OCI-LY7 (cell line): ENCODE measurements at regions not wholly inside any gene's neighbourhood (a gene's known extent, or its start where the extent isn't known, plus 50 kb on each side); places are given as distances from the start of the nearest gene placed in this dataset.

Experiments
- BruUV-seq: library from RNA; stranded (reverse); fragments of 400-500 nt; replicated peaks from 2 replicates; lab custom pipeline; 2021; lab: Mats Ljungman, UMichigan
- CTCF ChIA-PET: fragments of 300-600 bp; sonication (Branson Sonifier 250); formaldehyde crosslinking; loops from one replicate; lab custom pipeline; 2022; ENCODE audit warnings: antibody characterized with exemption; ENCODE audit not compliant: unreplicated experiment; lab: Charles Lee
- POLR2A ChIA-PET: fragments of 300-600 bp; sonication (Branson Sonifier 250); formaldehyde crosslinking; loops from one replicate; lab custom pipeline; 2022; ENCODE audit warnings: antibody characterized with exemption; lab: Charles Lee
- DNase-seq: peaks from one replicate; pipeline ENCODE4 v3.0.0-alpha.2; 2015; ENCODE audit warnings: low spot score
- H2AFZ ChIP-seq: fragments of 200-600 bp; sonication (generic), shearing (Covaris generic); 2 replicates; pipeline ENCODE4 v1.6.1; 2014; ENCODE audit warnings: mild to moderate bottlenecking, antibody characterized with exemption, low read length, moderate library complexity
- H3K27ac ChIP-seq: fragments of 200-600 bp; sonication (generic); 2 replicates; pipeline ENCODE4 v1.5.1; 2014; ENCODE audit warnings: mixed run types, low read depth, mild to moderate bottlenecking, moderate library complexity, low read length, inconsistent platforms; ENCODE audit not compliant: poor library complexity, severe bottlenecking
- H3K36me3 ChIP-seq: fragments of 200-600 bp; sonication (generic); 2 replicates; pipeline ENCODE4 v1.6.1; 2014; ENCODE audit warnings: mild to moderate bottlenecking, antibody characterized with exemption, low read length, moderate library complexity, mixed read lengths; ENCODE audit not compliant: insufficient read depth
- H3K4me1 ChIP-seq: fragments of 200-600 bp; sonication (generic); 2 replicates; pipeline ENCODE4 v1.5.1; 2014; ENCODE audit warnings: mild to moderate bottlenecking, low read length; ENCODE audit not compliant: insufficient read depth, poor library complexity, severe bottlenecking
- H3K4me2 ChIP-seq: fragments of 200-600 bp; sonication (generic); 2 replicates; pipeline ENCODE4 v1.6.1; 2014; ENCODE audit warnings: mild to moderate bottlenecking, low read length
- H3K4me3 ChIP-seq: fragments of 200-600 bp; sonication (generic); 2 replicates; pipeline ENCODE4 v1.5.1; 2014; ENCODE audit warnings: mild to moderate bottlenecking, low read depth, low read length; ENCODE audit not compliant: poor library complexity, severe bottlenecking
- H3K79me2 ChIP-seq: fragments of 200-600 bp; sonication (generic); 2 replicates; pipeline ENCODE4 v1.6.1; 2016; ENCODE audit warnings: low read depth, mild to moderate bottlenecking, low read length, moderate library complexity, mixed read lengths; ENCODE audit not compliant: insufficient read depth
- H3K9me2 ChIP-seq: fragments of 200-600 bp; sonication (generic); 2 replicates; pipeline ENCODE4 v1.6.1; 2016; ENCODE audit warnings: mild to moderate bottlenecking, low read length, mixed read lengths; ENCODE audit not compliant: insufficient read depth
- H3K9me3 ChIP-seq: fragments of 200-600 bp; sonication (generic); 2 replicates; pipeline ENCODE4 v1.6.1; 2014; ENCODE audit warnings: mild to moderate bottlenecking, mixed run types, low read length, mixed read lengths
- H4K20me1 ChIP-seq: fragments of 200-600 bp; sonication (generic); 2 replicates; pipeline ENCODE4 v1.6.1; 2014; ENCODE audit warnings: mild to moderate bottlenecking, antibody characterized with exemption, low read length, moderate library complexity, mixed read lengths; ENCODE audit not compliant: insufficient read depth
- EZH2phosphoT487 ChIP-seq: fragments of 200-600 bp; sonication (generic); IDR thresholded peaks from 2 replicates; pipeline ENCODE4 v1.6.1; 2018; ENCODE audit warnings: low read depth, borderline replicate concordance, mild to moderate bottlenecking, mixed run types, antibody characterized with exemption, low read length, moderate library complexity, mixed read lengths
- intact Hi-C: fragments of 100-400 bp; cut with micrococcal nuclease; formaldehyde crosslinking; loops from one replicate; pipeline ENCODE4 v1.10.0; 2022; ENCODE audit not compliant: unreplicated experiment
- TF ChIP-seq, protein P1 (sequence below): fragments of 200-600 bp; sonication (generic); conservative IDR thresholded peaks from 2 replicates; pipeline ENCODE4 v1.5.1; 2014; ENCODE audit warnings: mild to moderate bottlenecking, antibody characterized with exemption, low read length, moderate library complexity, mixed read lengths

DNA sequence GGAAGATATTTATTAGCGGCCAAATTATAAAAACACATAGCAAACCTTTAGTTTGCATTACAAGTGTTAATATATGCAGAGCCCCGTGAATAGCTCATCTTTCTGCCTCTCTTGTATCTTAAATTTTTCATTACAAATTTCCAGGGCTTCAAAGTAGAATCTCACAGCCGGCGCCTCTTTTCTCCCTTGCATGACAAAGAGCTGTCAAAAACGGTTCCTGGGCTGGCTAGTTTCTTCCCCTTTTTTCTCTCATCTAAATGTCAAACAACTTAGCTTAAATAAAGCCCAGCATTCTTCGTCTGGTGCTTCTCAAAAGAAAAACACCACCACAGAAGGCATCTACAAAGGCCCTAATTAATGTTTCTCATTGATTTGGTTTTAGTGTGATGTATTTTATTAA, 253.0 kb downstream of the INSC start:
- CTCF ChIA-PET = no interaction called here
- Histone ChIP-seq H3K79me2 (no peaks in the 10 kb centered on the region), H3K4me1 (no peaks in the 10 kb centered on the region), H3K36me3 (no peaks in the 10 kb centered on the region), H2AFZ (no peak overlapping the region), H4K20me1 (no peaks in the 10 kb centered on the region), H3K4me3 (no peak overlapping the region), H3K9me2 (no peaks in the 10 kb centered on the region), H3K9me3 (no peaks in the 10 kb centered on the region), H3K27ac (no peak overlapping the region), H3K4me2 (no peak overlapping the region)
- POLR2A ChIA-PET = no interaction called here
- no peak for DNase-seq
- no peak for TF ChIP-seq EZH2phosphoT487
- TF ChIP-seq, protein P1, sequence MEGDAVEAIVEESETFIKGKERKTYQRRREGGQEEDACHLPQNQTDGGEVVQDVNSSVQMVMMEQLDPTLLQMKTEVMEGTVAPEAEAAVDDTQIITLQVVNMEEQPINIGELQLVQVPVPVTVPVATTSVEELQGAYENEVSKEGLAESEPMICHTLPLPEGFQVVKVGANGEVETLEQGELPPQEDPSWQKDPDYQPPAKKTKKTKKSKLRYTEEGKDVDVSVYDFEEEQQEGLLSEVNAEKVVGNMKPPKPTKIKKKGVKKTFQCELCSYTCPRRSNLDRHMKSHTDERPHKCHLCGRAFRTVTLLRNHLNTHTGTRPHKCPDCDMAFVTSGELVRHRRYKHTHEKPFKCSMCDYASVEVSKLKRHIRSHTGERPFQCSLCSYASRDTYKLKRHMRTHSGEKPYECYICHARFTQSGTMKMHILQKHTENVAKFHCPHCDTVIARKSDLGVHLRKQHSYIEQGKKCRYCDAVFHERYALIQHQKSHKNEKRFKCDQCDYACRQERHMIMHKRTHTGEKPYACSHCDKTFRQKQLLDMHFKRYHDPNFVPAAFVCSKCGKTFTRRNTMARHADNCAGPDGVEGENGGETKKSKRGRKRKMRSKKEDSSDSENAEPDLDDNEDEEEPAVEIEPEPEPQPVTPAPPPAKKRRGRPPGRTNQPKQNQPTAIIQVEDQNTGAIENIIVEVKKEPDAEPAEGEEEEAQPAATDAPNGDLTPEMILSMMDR = no peak
- intact Hi-C loops = no loop called here
- BruUV-seq = no TSS peak

DNA sequence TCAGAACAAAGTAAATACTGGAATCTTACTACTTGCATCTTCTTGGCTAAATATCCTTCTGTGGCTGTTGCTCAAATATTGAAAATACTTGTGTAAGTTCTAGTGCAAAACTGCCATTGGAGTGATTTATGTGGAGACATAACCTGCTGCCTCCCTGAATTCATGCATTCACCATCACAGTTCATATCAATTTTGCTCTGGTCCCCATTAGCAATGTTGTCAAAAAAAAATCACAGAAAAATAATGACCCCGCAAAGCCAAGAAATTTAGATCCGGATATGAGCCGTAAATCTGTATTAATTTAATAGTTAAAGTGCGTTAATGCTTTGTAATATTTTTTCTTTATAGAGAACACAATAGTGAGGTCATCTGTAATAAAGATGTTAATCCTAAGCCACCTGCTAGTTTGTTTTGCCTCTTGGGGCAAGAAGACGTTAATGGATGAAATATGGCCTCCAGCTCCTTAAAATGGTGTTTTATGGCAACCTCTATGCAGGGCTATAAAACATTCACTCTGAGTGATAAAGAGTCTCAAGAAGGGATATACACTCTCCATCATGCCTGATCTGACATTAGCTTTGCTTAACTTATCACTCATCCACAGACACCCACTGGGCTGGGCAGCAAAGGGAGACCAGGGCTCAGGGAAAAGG, 255.9 kb downstream of the INSC start:
- ChIA-PET CTCF (no interaction called here), POLR2A (no interaction called here)
- no peak for DNase-seq
- no TSS peak for BruUV-seq
- Histone ChIP-seq H3K4me2 (no peak overlapping the region), H3K27ac (no peak overlapping the region), H3K4me1 (no peaks in the 10 kb centered on the region), H3K9me2 (no peaks in the 10 kb centered on the region), H3K4me3 (no peak overlapping the region), H2AFZ (no peak overlapping the region), H4K20me1 (no peaks in the 10 kb centered on the region), H3K9me3 (no peaks in the 10 kb centered on the region), H3K79me2 (no peaks in the 10 kb centered on the region), H3K36me3 (no peaks in the 10 kb centered on the region)
- intact Hi-C loops = no loop called here
- TF ChIP-seq, protein P1 = no peak
- TF ChIP-seq EZH2phosphoT487 = no peak

DNA sequence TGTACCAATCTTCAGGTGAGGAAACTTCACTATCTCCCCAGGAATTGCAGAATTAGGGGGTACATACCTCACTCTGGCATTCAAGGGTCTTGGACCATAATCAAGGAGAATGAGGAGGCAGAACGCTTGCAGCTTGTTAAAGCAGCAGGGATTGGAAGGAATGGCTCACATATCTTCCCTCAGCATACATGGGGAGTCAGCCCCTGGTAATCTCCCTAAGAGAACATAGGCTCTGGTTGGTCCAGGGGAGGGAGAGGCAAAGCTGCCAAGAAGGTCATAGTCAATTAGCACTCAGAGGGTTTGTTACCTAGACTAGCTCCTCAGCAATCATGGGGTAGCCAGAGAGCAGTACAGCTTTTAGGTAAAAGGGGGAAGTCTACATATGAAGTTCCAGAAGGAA, 256.8 kb downstream of the INSC start:
- TF ChIP-seq, protein P1 = no peak
- no peak for TF ChIP-seq EZH2phosphoT487
- no peak overlapping the region for H3K27ac ChIP-seq
- DNase-seq = no peak
- no peaks in the 10 kb centered on the region for H3K4me1 ChIP-seq
- BruUV-seq = no TSS peak
- no peak overlapping the region for H2AFZ ChIP-seq
- ChIA-PET CTCF (no interaction called here), POLR2A (no interaction called here)
- H3K36me3 ChIP-seq = no peaks in the 10 kb centered on the region
- H3K9me3 ChIP-seq = no peaks in the 10 kb centered on the region
- no peaks in the 10 kb centered on the region for H3K79me2 ChIP-seq
- no peaks in the 10 kb centered on the region for H3K9me2 ChIP-seq
- H4K20me1 ChIP-seq = no peaks in the 10 kb centered on the region
- no peak overlapping the region for H3K4me2 ChIP-seq
- intact Hi-C loops = no loop called here
- H3K4me3 ChIP-seq = no peak overlapping the region
